ENCODE measurements at regions not wholly inside any gene's neighbourhood (a gene's known extent, or its start where the extent isn't known, plus 50 kb on each side); places are given as distances from the start of the nearest gene placed in this dataset.

- in situ Hi-C loops (cut with HindIII; ENCODE audit: low sequenced_read_pairs), result no loop called here
These were observed 733.4 kb upstream of the CDH7 start for GRCh38 chr18:65017372-65017760.

GRCh38 chr18:65016631-65017371, 734.0 kb upstream of the CDH7 start:
- in situ Hi-C loops (cut with HindIII; ENCODE audit: low sequenced_read_pairs), result no loop called here

GRCh38 chr18:64994370-64994769, 756.4 kb upstream of the CDH7 start:
- in situ Hi-C loops (cut with HindIII; ENCODE audit: low sequenced_read_pairs), result no loop called here

DNA sequence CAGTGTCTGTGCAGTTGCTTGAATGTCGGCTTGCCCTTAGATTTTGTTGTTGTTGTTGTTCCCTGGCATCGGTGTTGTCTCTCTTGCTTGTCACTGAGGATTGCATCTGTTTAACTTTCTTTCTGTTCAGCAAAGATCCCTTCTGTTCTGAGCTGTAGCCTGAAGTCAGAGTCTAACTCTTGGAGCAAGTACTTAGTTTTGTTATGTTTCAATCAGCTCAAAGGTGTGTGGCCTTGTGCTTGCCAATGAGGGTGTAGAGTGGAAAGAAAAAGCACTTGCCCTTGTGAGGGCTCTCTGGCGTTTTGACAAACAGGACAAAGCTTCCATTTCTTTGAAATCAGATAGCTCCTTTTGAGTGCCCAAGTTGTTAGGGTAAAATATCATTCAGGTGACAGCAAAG, 757.1 kb upstream of the CDH7 start:
- in situ Hi-C loops (cut with HindIII; ENCODE audit: low sequenced_read_pairs), result no loop called here

GRCh38 chr18:64992654-64993053, 758.2 kb upstream of the CDH7 start:
- in situ Hi-C loops (cut with HindIII; ENCODE audit: low sequenced_read_pairs), result no loop called here

DNA sequence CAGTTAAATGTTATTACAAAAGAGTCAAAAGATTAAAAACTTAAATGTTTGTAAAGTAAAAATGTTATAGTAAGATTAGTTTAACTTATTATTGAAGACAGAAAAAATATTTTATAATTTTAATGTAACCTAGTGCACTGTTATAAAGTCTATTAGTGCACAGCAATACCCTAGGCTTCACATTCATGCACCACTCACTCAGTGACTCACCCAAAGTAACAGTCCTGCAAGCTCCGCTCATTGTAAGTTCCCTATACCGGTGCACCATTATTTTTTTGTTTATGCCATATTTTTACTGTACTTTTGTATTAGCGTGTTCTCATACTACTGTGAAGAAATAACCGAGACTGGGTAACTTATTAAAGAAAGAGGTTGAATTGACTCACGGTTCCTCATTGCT, 759.7 kb upstream of the CDH7 start:
- in situ Hi-C loops (cut with HindIII; ENCODE audit: low sequenced_read_pairs), result no loop called here

DNA sequence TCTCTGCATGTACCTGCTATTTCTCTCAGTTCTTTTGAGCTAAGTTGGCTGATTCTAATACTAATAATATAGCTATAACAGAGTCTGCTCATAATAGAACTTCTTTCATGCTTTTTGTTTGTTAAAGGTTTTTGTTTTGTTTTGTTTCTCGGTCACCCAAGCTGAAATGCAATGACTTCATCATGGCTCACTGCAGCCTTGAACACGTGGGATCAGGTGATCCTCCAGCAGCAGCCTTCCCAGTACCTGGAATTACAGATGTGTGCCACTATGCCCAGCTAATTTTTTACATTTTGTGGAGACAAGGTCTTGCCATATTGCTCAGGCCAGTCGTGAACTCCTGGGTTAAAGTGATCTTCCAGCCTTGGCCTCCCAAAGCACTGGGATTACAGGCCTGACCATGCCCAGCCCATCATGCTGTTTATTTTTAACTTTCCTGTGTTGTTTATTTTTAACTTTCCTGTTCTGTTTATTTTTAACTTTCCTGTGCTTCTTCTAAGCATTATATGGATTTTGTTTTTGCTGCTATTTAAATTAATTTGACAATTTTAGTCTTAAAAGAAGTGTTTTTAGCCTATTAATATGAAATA, 763.8 kb upstream of the CDH7 start:
- in situ Hi-C loops (cut with HindIII; ENCODE audit: low sequenced_read_pairs), result no loop called here

- in situ Hi-C loops (cut with HindIII; ENCODE audit: low sequenced_read_pairs), result no loop called here
These were observed 767.1 kb upstream of the CDH7 start for GRCh38 chr18:64983497-64984238.

DNA sequence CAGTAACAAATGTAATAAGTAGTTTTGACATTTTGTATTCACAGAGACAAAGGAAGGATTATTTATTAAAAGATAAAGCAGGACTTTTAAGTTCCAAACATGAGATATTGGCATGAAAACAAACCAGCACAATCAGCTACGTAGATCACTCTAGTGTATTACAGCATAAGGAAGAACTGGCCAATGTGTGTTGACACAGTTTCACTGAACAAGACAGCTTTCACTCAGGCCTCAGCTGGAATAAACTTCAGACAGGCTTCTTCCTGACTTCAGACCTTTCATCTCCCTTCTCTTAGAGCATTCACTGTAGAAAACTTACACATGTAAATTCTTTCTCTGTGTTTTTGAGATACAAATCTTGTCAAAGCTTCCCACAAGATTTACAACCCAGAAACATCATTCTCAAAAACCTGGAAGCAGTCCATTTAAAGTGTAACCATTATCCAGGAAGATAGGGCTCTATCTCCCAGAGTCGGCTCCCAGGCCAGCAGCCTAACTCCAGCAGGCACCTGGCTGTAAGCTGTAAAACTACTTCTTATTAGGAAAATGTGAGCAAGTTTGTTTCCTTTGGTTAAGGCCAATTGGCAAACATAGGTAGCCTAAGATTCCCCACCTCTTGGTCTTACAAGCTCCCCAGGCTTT, 768.3 kb upstream of the CDH7 start:
- in situ Hi-C loops (cut with HindIII; ENCODE audit: low sequenced_read_pairs), result no loop called here

DNA sequence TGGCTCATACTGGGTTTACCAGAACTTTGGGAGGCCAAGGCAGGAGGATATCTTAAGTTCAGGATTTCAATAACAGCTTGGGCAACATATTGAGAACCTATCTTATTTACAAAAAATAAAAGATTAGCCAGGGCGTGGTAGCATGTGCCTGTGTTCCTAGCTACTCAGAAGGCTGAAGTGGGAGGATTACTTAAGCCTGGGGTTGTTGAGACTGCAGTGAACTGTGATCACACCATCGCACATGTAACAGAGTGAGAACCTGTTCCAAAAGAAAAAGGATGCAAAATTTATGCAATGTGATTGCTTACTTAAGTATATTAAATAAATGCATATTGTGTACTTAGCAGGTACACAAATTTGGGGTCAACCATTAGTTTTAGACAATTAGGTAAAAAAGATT, 768.9 kb upstream of the CDH7 start:
- in situ Hi-C loops (cut with HindIII; ENCODE audit: low sequenced_read_pairs), result no loop called here

GRCh38 chr18:64979791-64980190, 771.0 kb upstream of the CDH7 start:
- in situ Hi-C loops (cut with HindIII; ENCODE audit: low sequenced_read_pairs), result no loop called here

DNA sequence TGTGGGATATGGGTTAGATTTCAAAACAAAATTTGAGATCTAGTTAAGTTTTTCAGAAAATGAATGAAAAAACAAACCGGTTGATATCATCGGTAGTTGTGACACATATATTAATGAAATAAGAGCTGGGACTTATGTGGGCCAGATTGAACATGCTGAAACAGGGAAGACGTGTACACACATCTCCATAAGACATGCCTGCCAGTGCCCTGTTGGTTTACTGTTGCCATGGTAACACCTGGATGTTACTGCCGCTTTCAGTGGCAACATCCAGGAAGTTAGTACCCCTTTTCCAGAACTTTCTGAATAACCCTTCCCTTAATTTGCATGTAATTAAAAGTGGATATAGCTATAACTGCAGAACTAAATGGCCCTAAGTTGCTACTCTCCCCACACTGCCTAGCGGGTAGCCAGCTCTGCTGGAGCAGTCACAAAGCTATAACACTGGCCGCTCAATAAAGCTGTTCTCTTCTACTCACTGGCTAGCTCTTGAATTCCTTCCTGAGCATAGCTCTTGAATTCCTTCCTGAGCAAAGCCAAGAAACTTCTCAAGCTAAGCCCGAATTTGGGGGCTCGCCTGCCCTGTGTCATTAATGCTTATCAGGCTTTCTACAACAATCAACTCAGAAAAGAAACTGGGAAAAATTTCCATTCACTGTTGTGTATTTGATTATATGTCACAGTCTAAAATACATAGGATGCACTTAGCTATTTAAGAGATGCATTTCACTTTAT, 776.3 kb upstream of the CDH7 start:
- in situ Hi-C loops (cut with HindIII; ENCODE audit: low sequenced_read_pairs), result no loop called here

DNA sequence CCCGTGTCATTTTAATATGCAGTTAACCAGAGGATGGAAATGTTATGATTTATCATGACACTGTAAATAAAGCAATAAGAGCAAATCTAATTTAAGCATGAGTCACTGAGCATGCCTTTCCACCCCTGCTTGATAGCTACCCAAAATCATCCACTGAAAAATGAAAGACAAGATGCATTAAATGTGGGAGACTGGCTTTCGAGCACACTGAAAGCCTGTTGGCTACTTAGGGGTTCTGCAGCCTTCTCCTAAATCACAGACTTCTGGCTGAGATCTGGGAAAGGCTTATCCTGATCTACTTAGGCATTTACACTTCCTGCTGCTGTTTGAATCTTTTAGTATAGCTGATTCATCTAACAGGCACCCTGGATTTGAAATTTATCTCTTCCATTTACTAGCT, 778.3 kb upstream of the CDH7 start:
- in situ Hi-C loops (cut with HindIII; ENCODE audit: low sequenced_read_pairs), result no loop called here

DNA sequence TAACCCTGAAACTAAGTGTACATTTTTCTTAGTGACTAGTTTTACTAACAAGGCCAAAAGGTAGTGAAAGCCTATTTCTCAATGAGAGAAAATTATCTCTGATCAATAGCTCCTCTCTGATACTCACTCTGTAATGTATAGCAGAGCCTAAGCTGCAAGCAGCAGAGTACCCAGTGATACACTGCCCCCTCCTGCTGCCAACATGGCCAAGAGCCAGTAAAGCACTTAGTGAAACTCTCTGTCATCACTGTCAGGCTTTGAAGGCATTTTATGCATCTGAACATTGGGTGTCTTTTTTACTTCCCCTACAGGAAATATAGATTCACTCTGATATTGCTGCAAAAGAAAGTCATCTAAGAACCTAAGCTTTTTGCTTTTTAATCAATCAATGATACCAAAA, 784.1 kb upstream of the CDH7 start:
- in situ Hi-C loops (cut with HindIII; ENCODE audit: low sequenced_read_pairs), result no loop called here

DNA sequence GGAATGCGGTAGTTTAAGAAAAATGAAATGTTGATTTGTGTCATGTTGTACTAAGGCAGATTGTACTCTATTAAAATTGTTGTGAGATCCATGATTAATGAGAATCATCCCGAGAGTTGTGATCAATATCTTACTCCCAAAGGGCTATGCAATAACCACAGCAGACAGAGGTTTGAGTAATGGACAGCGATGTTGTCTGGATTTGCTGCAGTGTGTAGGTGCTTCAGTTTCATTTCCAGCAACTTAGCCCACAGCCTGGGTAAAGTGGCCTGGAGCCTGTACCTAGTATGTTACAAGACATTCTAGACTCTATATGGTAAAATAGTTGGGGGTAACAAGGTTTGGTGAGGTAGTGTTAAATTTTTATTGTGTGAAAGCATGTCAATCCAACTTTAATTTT, 794.3 kb upstream of the CDH7 start:
- in situ Hi-C loops (cut with HindIII; ENCODE audit: low sequenced_read_pairs), result no loop called here

DNA sequence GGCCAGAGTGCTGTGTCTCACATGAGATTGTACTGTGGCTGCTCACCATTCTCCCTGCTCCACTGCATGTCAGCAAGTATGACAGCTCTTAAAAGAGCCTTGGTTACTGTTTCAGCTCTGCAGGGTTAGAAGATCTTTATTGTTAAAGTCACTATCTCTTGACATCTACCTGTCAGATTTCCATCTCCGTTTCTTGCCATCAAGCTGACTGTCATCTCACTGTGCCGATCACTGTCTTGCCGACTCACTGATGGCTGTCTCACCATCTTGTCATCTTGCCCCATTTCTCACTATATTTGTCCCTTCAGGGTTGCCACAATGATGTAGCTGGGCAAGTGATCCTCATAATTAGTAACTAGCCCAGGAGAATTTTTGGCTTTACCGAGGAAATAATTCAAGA, 800.9 kb upstream of the CDH7 start:
- in situ Hi-C loops (cut with HindIII; ENCODE audit: low sequenced_read_pairs), result no loop called here

DNA sequence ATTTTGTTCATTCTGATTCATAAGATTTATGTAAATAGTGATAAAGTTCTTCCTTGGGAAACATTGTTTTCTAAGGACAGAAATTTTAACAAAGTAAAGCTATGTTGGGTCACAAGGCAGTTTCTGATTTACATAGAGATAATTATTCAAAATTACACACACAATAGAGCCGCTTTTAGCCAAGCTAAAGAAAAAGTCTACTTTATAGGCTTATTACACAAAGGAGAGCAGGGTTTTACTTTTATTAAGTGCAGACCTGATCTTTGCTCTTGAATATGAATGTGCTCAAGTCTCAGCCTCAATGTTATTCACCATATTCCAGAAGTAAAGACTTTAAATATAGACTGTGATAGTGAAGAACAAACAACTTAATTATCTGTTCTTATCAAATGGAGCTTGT, 787.8 kb upstream of the LINC00305 start:
- in situ Hi-C loops (cut with HindIII; ENCODE audit: low sequenced_read_pairs), result no loop called here

GRCh38 chr18:64929036-64929435, 780.1 kb upstream of the LINC00305 start:
- in situ Hi-C loops (cut with HindIII; ENCODE audit: low sequenced_read_pairs), result no loop called here

GRCh38 chr18:64919971-64920570, 771.2 kb upstream of the LINC00305 start:
- in situ Hi-C loops (cut with HindIII; ENCODE audit: low sequenced_read_pairs), result no loop called here

DNA sequence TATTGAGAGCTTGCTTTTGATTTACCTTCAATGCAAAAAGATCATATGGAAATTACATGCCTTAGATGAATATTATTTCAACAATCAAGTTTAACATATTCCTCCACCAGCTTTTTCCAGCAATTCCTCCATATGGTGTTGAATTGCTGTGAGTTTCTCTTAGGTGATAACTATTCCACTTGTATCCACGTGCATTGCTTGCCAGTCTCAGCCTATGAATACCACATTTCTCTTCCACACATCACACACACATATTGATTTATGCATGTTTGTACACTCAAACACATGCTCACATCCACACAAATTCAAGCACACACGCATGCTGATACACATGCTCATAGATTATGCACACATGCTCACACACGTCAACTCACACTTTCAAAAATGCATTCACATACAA, 770.0 kb upstream of the LINC00305 start:
- in situ Hi-C loops (cut with HindIII; ENCODE audit: low sequenced_read_pairs), result no loop called here

DNA sequence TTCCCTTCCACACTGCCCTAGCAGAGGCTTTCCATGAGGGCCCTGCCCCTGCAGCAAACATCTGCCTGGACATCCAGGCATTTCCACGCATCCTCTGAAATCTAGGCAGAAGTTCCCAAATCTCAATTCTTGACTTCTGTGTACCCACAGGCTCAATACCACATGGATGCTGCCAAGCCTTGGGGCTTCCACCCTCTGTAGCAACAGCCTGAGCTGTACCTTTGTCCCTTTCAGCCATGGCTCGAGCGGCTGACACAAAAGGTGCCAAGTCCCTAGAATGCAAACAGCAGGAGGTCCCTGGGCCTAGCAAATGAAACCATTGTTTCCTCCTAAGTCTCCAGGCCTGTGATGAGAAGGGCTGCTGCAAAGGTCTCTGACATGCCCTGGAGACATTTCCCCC, 744.5 kb upstream of the LINC00305 start:
- in situ Hi-C loops (cut with HindIII; ENCODE audit: low sequenced_read_pairs), result no loop called here
